SW480 (cell line): ENCODE measurements at regions not wholly inside any gene's neighbourhood (a gene's known extent, or its start where the extent isn't known, plus 50 kb on each side); places are given as distances from the start of the nearest gene placed in this dataset.
A peak's percentile ranks its signal among the peaks of the same experiment; 100 is the strongest.
"Not testable (repeated sequence)": the region's sequence is repeated elsewhere in the genome, so short reads cannot be mapped to it uniquely, and the experiment has no call there.

ENCODE experiments used
- DNase-seq: peaks from one replicate; pipeline ENCODE4 v3.0.0-alpha.2; 2016; ENCODE audit warnings: low spot score

DNA sequence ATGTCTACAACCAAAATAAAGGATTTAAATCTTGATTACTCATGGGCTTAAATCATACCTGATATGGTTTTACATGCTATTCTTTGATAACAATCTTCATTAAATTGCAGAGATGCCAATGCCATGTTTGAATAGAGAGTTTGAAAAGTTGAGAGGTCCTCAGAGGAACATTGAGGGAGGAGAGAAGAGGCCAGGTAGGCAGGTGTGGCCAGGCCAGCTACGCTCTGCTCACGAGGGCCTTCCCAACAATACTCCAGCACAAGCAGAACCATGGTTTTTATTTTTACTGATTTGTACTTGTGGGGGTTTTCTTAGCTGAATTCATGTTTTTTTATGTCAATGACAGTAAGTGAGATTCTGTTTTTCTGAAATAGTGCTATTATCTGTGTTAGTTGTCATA, 158.1 kb upstream of the RFC3 start:
- no peak for DNase-seq

GRCh38 chr13:33662392-33662791, 155.6 kb upstream of the RFC3 start:
- no peak for DNase-seq

DNA sequence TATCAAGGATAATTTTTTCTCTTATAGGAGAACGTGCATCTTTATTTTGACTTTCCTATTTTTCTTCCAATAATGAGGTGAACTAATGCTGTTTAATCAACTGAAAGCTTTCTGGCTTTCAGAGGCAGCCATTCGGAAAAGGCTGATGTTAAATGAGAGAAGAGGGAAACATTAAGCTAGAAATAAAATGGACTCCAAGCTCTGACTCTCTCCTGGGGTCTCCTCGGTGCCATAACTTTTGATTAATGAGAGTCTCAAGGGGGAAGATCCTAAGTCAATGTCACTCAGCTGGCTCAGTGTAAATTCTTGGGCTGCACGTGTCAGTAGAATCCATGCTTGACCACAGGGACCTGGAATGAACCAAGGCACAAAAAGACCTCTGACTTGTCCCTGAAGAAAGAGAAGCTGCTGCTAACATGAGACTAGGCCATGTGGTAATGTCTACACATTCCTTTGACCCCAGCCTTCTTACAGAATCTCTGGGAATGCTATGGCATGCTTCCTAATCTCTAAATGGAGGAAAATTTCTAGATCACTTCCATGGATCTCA, 152.2 kb upstream of the RFC3 start:
- no peak for DNase-seq

GRCh38 chr13:33671560-33671959, 146.4 kb upstream of the RFC3 start:
- DNase-seq, result no peak

DNA sequence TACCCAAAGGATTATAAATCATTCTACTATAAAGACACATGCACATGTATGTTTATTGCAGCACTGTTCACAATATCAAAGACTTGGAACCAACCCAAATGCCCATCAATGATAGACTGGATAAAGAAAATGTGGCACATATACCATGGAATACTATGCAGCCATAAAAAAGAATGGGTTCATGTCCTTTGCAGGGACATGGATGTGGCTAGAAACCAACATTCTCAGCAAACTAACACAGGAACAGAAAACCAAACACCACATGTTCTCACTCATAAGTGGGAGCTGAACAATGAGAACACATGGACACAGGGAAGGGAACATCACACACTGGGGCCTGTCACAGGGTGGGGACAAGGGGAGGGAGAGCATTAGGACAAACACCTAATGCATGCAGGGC, 145.9 kb upstream of the RFC3 start:
- DNase-seq, result not testable (repeated sequence)

DNA sequence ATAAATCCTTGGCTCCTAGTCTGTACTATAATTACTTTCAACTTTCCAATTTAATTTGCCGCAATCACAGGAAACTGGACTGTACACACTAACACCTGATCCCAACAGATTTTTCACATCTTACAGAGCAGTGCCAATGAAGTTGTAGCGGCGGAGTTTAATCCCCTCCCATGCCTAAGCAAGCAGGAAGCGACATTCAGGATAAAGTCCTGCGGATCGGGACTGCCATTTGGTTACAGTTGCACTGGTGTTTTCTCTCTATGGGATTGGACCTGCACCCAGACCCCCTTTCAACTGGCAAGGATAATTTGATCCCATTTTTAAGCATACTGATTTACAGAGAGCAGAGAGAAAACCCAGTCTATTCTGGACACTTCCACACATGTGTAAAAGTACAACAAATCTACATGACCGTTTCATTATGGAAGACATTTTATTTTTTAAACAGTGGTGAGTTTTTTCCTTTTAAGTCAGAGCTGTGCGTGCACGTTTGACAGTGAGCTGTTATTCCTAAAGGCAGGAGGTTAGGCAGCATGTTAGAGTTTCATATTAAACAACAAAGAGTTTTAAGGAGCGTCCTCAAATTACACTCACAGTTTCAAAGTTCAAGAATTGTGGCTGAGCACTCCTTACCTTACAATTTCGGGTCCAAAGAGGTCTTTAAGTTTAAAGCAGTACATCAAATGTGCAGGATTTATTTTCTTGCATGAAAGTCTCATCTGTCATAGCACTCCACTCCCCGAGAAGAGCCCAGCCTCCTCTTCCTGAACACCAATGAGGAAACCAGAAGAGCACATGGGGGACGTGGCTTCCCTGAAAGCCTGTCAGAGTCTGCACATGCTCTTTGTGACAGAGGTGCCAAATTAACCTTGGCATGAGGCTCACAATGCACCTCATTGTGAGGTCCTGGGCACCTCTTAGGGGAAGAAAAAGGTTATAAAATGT, 141.6 kb upstream of the RFC3 start:
- DNase-seq, result peak; percentile 63

DNA sequence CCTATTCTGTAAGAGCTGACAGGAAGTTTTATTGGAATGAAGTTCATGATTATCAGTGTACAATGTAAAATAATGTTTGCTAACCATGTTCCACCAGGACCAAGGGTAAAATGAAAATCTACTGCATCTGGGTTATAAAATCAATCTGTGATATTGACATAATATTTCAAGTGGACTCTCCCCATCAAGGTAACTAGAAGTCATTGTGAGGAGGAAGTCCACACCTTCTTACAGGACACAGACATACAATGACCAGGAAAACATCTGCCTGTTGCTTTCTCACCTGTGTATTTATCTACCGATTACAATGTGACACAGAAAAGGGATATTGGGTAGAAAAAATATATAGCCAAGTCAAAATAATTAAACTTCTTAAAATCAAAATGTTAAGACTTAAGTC, 140.7 kb upstream of the RFC3 start:
- DNase-seq, result no peak

DNA sequence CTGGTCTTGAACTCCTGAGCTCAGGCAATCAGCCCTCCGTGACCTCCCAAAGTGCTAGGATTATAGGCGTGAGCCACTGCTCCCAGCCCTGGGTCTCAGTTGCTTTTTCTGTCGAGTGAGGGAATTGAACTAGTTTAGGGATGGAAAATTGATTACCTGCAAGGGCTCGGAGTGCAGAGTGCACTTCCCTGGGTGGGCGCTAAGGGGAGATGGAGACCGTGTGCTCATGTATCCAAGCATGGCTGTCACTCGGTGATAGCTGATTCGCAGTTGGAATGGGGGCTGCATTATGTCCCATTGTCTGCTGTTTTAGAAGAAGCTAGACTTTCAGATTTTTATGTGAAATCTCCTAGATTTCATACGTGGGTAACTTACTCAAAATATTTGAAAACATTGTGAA, 139.9 kb upstream of the RFC3 start:
- DNase-seq, result no peak

DNA sequence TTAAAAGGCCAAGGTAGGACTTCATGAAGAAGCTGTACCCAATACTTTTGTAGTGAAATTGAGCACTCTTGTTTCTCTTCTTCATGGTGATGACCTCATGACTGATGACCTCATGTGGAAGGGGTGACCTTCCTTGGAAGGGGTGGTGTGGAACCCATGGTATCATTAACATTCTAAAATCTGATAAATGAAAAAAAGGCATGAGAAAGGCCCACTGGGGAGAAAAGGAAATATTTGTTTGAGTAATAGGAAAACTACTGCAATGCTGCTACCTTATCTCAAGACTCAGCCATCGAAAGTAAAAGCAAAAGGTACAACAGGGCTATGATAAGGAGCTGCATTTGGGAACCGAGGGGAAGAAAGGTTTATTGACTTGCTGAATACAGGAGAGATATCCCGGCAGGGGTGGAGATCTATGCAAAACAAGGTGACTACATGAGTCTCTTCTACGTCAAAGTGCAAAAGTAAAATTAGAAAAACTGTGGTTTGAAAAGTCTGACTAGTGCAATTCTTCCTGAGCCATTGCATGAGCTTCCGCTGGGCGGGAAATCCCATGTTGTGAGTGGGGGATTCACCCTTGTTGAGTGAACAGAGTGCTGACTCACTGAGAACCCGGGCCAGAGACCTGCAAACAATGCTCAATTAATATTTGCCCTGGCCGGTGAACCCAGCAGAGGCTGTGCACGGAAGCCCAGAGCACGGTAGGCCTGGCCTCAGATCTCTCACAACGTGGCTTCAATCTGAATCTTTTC, 138.9 kb upstream of the RFC3 start:
- no peak for DNase-seq

DNA sequence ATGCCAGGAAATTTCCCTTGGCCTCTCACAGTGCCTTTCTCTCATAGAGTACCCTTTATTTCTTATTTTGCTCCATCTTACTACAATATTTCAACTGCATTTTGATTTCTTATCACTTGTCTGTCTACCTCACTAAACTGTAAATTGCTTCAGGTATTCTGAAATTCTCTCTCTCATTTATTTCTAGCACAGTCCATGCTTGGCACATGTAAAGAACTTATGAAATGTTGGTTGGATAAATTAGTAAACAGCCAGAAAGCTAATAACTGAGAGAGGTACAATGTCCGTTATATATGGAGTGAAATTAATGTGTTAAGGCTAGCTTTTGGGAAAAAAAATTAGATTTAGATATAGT, 138.3 kb upstream of the RFC3 start:
- DNase-seq, result no peak

DNA sequence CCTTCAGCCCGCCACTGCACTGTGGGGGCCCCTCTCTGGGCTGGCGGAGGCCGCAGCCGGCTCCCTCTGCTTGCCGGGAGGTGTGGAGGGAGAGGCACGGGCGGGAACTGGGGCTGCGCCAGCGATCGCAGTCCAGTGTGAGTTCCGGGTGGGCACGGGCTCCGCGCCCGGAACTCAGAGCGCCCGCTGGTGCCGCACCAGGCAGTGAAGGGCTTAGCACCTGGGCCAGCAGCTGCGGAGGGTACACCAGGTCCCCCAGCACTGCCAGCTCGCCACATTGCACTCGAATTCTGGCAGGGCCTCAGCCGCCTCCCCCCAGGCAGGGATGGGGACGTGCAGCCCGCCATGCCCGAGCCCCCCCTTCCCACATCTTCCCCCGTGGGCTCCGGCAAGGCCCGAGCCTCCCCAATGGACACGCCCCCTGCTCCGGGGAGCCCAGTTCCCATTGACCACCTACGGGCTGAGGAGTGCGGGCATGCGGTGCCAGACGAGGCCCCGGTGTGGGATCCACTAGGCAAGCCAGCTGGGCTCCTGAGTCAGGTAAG, 135.9 kb upstream of the RFC3 start:
- no peak for DNase-seq

DNA sequence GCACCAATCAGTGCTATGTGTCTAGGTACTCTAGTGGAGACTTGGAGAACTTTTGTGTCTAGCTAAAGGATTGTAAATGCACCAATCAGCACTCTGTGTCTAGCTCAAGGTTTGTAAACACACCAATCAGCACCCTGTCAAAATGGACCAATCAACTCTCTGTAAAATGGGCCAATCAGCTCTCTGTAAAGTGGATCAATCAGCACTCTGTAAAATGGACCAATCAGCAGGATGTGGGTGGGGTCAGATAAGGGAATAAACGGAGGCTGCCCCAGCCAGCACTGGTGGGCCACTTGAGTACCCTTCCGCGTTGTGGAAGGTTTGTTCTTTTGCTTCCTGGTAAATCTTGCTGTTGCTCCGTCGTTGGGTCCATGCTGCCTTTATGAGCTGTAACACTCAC, 135.3 kb upstream of the RFC3 start:
- DNase-seq, result not testable (repeated sequence)

- DNase-seq, result no peak
Measured at GRCh38 chr13:33683376-33683775, 134.6 kb upstream of the RFC3 start.

DNA sequence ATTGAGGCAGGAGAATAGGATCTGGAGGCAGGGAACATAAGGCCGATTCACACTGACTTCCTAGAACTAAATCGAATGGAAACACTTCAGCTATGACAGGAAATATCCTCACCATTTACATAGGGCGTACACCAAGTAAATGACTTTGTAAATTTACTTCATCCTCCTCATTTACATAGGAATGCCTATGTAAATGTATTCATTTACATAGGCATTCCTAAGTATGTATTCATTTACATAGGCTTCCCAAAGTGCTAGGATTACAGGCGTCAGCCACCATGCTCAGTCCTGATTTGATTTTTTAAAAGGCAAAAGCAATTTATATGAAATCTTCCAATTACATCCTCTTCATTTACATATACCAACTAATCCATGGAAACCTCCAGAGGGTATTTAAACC, 133.1 kb upstream of the RFC3 start:
- DNase-seq, result no peak

DNA sequence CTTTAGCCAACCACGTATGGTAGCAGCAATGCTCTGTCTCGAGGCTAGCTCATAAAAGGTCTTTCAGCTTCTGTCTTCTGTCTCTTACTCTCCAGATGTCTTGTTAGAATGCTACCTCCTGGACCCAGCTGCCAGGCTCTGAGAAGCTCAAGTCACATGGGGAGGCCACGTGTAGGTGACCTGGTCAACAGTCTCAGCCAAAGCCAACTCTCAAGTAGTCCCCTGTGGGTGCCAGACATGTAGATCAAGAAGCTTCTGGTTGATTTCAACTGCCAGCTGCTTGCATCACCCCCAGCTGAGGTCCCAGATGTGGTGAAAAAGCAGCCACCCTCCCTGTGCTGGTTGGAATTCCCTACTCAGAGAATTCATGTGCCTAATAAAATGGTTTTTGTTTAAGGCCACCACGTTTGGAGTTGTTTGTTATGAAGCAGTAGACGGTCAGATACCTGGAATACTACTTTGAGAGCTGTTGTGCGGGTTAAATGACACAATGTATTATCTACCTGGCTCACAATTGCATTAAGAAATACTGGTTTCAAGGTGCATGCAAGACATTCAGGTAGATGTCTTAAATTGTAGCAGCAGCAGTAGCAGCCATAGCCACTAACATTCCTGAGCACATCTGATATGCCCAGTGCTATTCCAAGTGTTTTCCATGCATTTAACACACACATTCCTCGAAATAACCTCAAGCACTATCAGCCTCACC, 131.0 kb upstream of the RFC3 start:
- DNase-seq, result no peak

DNA sequence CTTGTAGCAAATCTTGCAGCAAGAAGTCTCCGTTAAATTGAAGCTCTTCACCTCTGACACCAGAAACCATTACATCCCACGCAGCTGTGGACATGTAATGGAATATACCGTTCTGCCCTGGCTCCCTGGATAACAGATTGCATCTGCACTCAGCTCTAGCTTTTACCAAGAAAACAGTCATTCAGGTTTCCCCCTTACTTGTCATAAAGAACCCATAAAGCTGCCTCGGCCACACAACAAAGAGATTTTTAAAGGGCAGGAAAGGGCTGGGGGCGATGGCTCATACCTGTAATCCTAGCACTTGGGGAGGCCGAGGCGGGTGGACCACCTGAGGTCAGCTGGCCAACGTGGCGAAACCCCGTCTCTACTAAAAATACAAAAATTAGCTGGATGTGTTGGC, 127.6 kb upstream of the RFC3 start:
- no peak for DNase-seq

GRCh38 chr13:33691980-33692379, 126.0 kb upstream of the RFC3 start:
- no peak for DNase-seq

- no peak for DNase-seq
Measured at GRCh38 chr13:33692531-33692930, 125.4 kb upstream of the RFC3 start.

- no peak for DNase-seq
Measured at GRCh38 chr13:33694546-33694945, 123.4 kb upstream of the RFC3 start.

- no peak for DNase-seq
Measured at GRCh38 chr13:33696530-33696929, 121.4 kb upstream of the RFC3 start.

- DNase-seq, result no peak
Measured at GRCh38 chr13:33697926-33698325, 120.0 kb upstream of the RFC3 start.

DNA sequence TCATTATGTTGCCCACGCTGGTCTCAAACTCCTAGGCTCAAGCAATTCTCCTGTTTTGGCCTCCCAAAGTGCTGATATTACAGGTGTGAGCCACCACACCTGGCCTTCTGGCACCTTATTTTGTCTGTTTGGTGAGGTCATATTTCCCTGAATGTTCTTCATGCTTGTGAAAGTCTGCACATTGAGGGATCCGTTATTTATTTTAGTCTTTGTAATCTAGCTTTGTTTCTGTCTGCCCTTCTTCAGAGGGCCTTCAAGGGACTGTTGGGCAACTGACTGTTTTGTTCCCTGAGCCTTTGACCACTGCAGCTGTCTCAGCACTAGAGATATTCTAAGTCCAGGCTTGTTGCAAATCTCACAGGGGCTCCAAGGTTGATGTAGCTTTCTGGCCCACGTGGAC, 110.5 kb upstream of the RFC3 start:
- no peak for DNase-seq
